HepG2 (cell line): ENCODE measurements at regions not wholly inside any gene's neighbourhood (a gene's known extent, or its start where the extent isn't known, plus 50 kb on each side); places are given as distances from the start of the nearest gene placed in this dataset.

ENCODE experiments used
- ATAC-seq: fragments of 200-7000 bp; cut with Tn5 transposase; 3 replicates; pipeline ENCODE4 v1.9.1; 2020; ENCODE audit warnings: mild to moderate bottlenecking, moderate library complexity
- BruUV-seq: library from RNA; stranded (reverse); fragments of 400-500 nt; replicated peaks from 2 replicates; lab custom pipeline; 2021; lab: Mats Ljungman, UMichigan
- CTCF ChIA-PET: fragments of 300-600 bp; formaldehyde crosslinking; extraction: SDS; loops from one replicate; lab custom pipeline; 2021; ENCODE audit warnings: low total read pairs, inconsistent platforms, low intra/inter-chr PET ratio; lab: Yijun Ruan, JAX
- POLR2A ChIA-PET: fragments of 350-600 bp; sonication (Branson Sonifier 250); formaldehyde crosslinking; loops from one replicate; lab custom pipeline; 2020; ENCODE audit warnings: antibody characterized with exemption, inconsistent platforms; lab: Yijun Ruan, JAX
- DNase-seq: peaks from one replicate; pipeline ENCODE4 v3.0.0-alpha.2; 2015; ENCODE audit warnings: low spot score
- FAIRE-seq: peaks from 3 replicates; lab custom pipeline; 2011; peaks lifted over from hg19 to GRCh38; lab: Jason Lieb, UNC
- H2AFZ ChIP-seq: one replicate; pipeline ENCODE4 v1.6.1; 2011; ENCODE audit warnings: low read length, inconsistent platforms
- H3K27ac ChIP-seq: fragments of 300-600 bp; 3 replicates; pipeline ENCODE4 v1.8.0; 2011; ENCODE audit warnings: mixed run types, mild to moderate bottlenecking, mixed read lengths, low read length, inconsistent platforms; ENCODE audit not compliant: insufficient read depth; ENCODE audit errors: extremely low read length
- H3K27me3 ChIP-seq, 2 experiments: fragments of 200-600 bp in 1 of 2; 2 replicates in 1 of 2; 3 replicates in 1 of 2; pipeline versions ENCODE4 v1.6.0 to v1.8.0; 2011; ENCODE audit warnings: low read length in 2 of 2, mild to moderate bottlenecking in 2 of 2, moderate library complexity in 2 of 2, inconsistent platforms in 1 of 2; ENCODE audit not compliant: insufficient read depth in 2 of 2, control insufficient read depth in 1 of 2
- H3K36me3 ChIP-seq, 2 experiments: fragments of 200-600 bp in 1 of 2; replicated peaks in 1 of 2; 2 replicates in 1 of 2; 3 replicates in 1 of 2; pipeline versions ENCODE4 v1.5.1 to v1.8.0; 2011; ENCODE audit warnings: low read length in 2 of 2, inconsistent platforms in 1 of 2; ENCODE audit not compliant: insufficient read depth in 2 of 2, control insufficient read depth in 1 of 2
- H3K4me1 ChIP-seq: 2 replicates; pipeline ENCODE4 v1.5.1; 2012; ENCODE audit warnings: low read length, inconsistent platforms; ENCODE audit not compliant: insufficient read depth
- H3K4me2 ChIP-seq: 2 replicates; pipeline ENCODE4 v1.6.0; 2011; ENCODE audit warnings: low read depth, low read length, inconsistent platforms
- H3K4me3 ChIP-seq, 3 experiments: fragments of 200-600 bp in 1 of 3; sonication (generic), shearing (Covaris generic) in 1 of 3; replicated peaks in 1 of 3; 2 replicates each; pipeline ENCODE4 v1.5.1; 2011 to 2016; ENCODE audit warnings: low read length in 3 of 3, inconsistent platforms in 2 of 3, low read depth in 2 of 3, mild to moderate bottlenecking in 2 of 3, control low read depth in 1 of 3, mixed read lengths in 1 of 3; ENCODE audit not compliant: insufficient read depth in 1 of 3
- H3K79me2 ChIP-seq: one replicate; pipeline ENCODE4 v1.6.1; 2011; ENCODE audit warnings: low read length, inconsistent platforms; ENCODE audit not compliant: insufficient read depth
- H3K9ac ChIP-seq: 2 replicates; pipeline ENCODE4 v1.6.0; 2011; ENCODE audit warnings: mild to moderate bottlenecking, low read depth, low read length, inconsistent platforms; ENCODE audit not compliant: insufficient read depth
- H3K9me3 ChIP-seq: 2 replicates; pipeline ENCODE4 v1.5.1; 2012; ENCODE audit warnings: mild to moderate bottlenecking, low read length
- H4K20me1 ChIP-seq: 2 replicates; pipeline ENCODE4 v1.6.0; 2011; ENCODE audit warnings: inconsistent platforms, mild to moderate bottlenecking, low read length, moderate library complexity; ENCODE audit not compliant: insufficient read depth
- E2F5 ChIP-seq: sonication (generic); formaldehyde crosslinking; conservative IDR thresholded peaks from 2 replicates; pipeline ENCODE4 v1.4.0; 2020; ENCODE audit warnings: missing genetic modification reagents
- FLYWCH1 ChIP-seq: sonication (generic); formaldehyde crosslinking; IDR thresholded peaks from 2 replicates; pipeline ENCODE4 v1.8.1; 2023; ENCODE audit warnings: mild to moderate bottlenecking, missing genetic modification reagents
- GLMP ChIP-seq: sonication (generic); formaldehyde crosslinking; IDR thresholded peaks from 2 replicates; pipeline ENCODE4 v1.9.0; 2021; ENCODE audit warnings: missing genetic modification reagents, mild to moderate bottlenecking, borderline replicate concordance
- MED13 ChIP-seq: sonication (generic); formaldehyde crosslinking; IDR thresholded peaks from 2 replicates; pipeline ENCODE4 v1.5.0; 2020; ENCODE audit warnings: missing genetic modification reagents
- PRMT3 ChIP-seq: sonication (generic); formaldehyde crosslinking; IDR thresholded peaks from 2 replicates; pipeline ENCODE4 v1.8.1; 2022; ENCODE audit warnings: low read depth, mild to moderate bottlenecking, moderate library complexity, missing genetic modification reagents, borderline replicate concordance
- THAP9 ChIP-seq: sonication (generic); formaldehyde crosslinking; IDR thresholded peaks from 2 replicates; pipeline ENCODE4; 2020; ENCODE audit warnings: missing genetic modification reagents, mild to moderate bottlenecking, borderline replicate concordance
- ZBTB26 ChIP-seq: IDR thresholded peaks from 2 replicates; pipeline ENCODE4 v1.6.1; 2016; ENCODE audit warnings: missing compliant biosample characterization, missing genetic modification reagents, borderline replicate concordance
- ZNF207 ChIP-seq: fragments of 450-650 bp; IDR thresholded peaks from 2 replicates; pipeline ENCODE4 v1.6.1; 2016; ENCODE audit warnings: antibody characterized with exemption, borderline replicate concordance
- ZNF431 ChIP-seq: sonication (generic); formaldehyde crosslinking; IDR thresholded peaks from 2 replicates; pipeline ENCODE4 v1.9.0; 2022; ENCODE audit warnings: missing genetic modification reagents, low read depth, mild to moderate bottlenecking, borderline replicate concordance
- ZNF639 ChIP-seq: conservative IDR thresholded peaks from 2 replicates; pipeline ENCODE4 v1.6.1; 2018; ENCODE audit warnings: missing genetic modification reagents
- WGBS: methylation state at CpG from one replicate; pipeline ENCODE4 v1.1.6; 2017; ENCODE audit warnings: low lambda C conversion rate; 5-methylcytosine and 5-hydroxymethylcytosine counted together
- in situ Hi-C: cut with HindIII; loops from 2 replicates; pipeline ENCODE4 v1.10.0; 2017; ENCODE audit warnings: low pct_unique_long_range_greater_than_20kb; ENCODE audit not compliant: extremely low pct_ligation_motif_present
- intact Hi-C: fragments of 100-400 bp; cut with micrococcal nuclease; formaldehyde crosslinking; loops from one replicate; pipeline ENCODE4 v1.10.0; 2022; ENCODE audit not compliant: unreplicated experiment

GRCh38 chr6:12608016-12608860, 108.3 kb upstream of the PHACTR1 start:
- H2AFZ ChIP-seq: no peak overlapping the region
- ATAC-seq (no peak), DNase-seq (no peak), FAIRE-seq (no peak)
- no TSS peak for BruUV-seq
- whole genome bisulfite sequencing: 1% methylated on average over 8 of the region's 8 CpGs
- no peaks in the 10 kb centered on the region for H4K20me1 ChIP-seq
- no peaks in the 10 kb centered on the region for H3K79me2 ChIP-seq
- no peak overlapping the region for H3K4me2 ChIP-seq
- TF ChIP-seq FLYWCH1 (CRISPR knock-in tag): no peak
- TF ChIP-seq ZBTB26 (CRISPR knock-in tag): no peak
- TF ChIP-seq ZNF207: no peak
- no peak for TF ChIP-seq PRMT3
- no peak for TF ChIP-seq ZNF431 (CRISPR knock-in tag)
- TF ChIP-seq ZNF639: no peak
- no peak for TF ChIP-seq THAP9
- no peak for TF ChIP-seq E2F5 (CRISPR knock-in tag)
- no peak for TF ChIP-seq GLMP (CRISPR knock-in tag)
- TF ChIP-seq MED13 (CRISPR knock-in tag): no peak
- H3K9me3 ChIP-seq: no peaks in the 10 kb centered on the region
- H3K4me3 ChIP-seq: no peak overlapping the region
- in situ Hi-C loops: loop anchor here (10.0 to 25.0 kb wide), 3 partner anchors 453 to 1023 kb away; no protein-coding TSS in a partner anchor
- no peaks in the 10 kb centered on the region for H3K27me3 ChIP-seq
- ChIA-PET POLR2A (no interaction called here), CTCF (interaction anchor here (1.1 to 5.5 kb wide), 2 partner anchors 318 to 457 kb away, joined by 3 to 35 read pairs; partner anchors contain the start of gene EDN1)
- H3K27ac ChIP-seq: no peak overlapping the region
- H3K36me3 ChIP-seq: no peaks in the 10 kb centered on the region
- H3K9ac ChIP-seq: no peak overlapping the region
- no peaks in the 10 kb centered on the region for H3K4me1 ChIP-seq
- intact Hi-C loops: no loop called here
